ENCODE measurements at regions not wholly inside any gene's neighbourhood (a gene's known extent, or its start where the extent isn't known, plus 50 kb on each side); places are given as distances from the start of the nearest gene placed in this dataset.

DNA sequence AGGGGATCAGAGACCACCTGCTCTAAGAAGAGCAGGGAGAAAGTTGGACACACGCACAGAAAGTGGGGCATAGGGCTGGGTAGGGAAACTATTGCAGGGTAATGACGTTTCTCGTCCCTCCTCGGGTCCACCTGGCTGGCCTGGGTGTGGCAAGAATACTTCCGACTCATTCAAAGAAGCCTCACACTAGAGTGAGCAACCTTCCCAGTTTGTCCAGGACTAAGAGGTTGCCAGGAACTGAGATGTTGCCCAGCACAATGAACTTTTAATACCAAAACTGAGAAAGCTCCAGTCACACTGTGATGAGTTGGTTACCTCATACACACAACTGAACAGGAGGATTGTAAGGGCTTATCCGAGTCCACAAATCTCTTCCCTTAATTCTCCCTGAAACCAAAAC lies 74.5 kb upstream of the ADGRF1 start:
- intact Hi-C loops (cut with micrococcal nuclease; ENCODE audit: unreplicated experiment) = no loop called here
- TF ChIP-seq, protein P1, sequence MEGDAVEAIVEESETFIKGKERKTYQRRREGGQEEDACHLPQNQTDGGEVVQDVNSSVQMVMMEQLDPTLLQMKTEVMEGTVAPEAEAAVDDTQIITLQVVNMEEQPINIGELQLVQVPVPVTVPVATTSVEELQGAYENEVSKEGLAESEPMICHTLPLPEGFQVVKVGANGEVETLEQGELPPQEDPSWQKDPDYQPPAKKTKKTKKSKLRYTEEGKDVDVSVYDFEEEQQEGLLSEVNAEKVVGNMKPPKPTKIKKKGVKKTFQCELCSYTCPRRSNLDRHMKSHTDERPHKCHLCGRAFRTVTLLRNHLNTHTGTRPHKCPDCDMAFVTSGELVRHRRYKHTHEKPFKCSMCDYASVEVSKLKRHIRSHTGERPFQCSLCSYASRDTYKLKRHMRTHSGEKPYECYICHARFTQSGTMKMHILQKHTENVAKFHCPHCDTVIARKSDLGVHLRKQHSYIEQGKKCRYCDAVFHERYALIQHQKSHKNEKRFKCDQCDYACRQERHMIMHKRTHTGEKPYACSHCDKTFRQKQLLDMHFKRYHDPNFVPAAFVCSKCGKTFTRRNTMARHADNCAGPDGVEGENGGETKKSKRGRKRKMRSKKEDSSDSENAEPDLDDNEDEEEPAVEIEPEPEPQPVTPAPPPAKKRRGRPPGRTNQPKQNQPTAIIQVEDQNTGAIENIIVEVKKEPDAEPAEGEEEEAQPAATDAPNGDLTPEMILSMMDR (conservative IDR thresholded peaks at IDR 0.05; ENCODE audit: low read depth, low read length) = no peak
- no peak for TF ChIP-seq EZH2 (IDR thresholded peaks at IDR 0.05; ENCODE audit: borderline replicate concordance, low read depth, low read length, poor library complexity, severe bottlenecking)
- Histone ChIP-seq H3K4me3 (ENCODE audit: low read depth, low read length, poor library complexity, severe bottlenecking) (no peak overlapping the region), H3K36me3 (ENCODE audit: insufficient read depth, low read length, poor library complexity, severe bottlenecking) (no peaks in the 10 kb centered on the region), H3K27me3 (replicated peaks; ENCODE audit: insufficient read depth, low read depth, low read length, poor library complexity) (no peaks in the 10 kb centered on the region), H3K4me1 (ENCODE audit: insufficient read depth, low read length, poor library complexity, severe bottlenecking) (peaks cover 6% of the 10 kb centered on the region), H3K9me3 (ENCODE audit: low read depth, low read length, poor library complexity, severe bottlenecking) (no peaks in the 10 kb centered on the region), H3K27ac (ENCODE audit: low read depth, low read length, poor library complexity, severe bottlenecking) (no peak overlapping the region)
- DNase-seq (ENCODE audit: low spot score) = no peak
- ChIA-PET POLR2A (ENCODE audit: low non-redundant PET) (no interaction called here), CTCF (no interaction called here)
- no TSS peak for BruUV-seq (replicated peaks)

- DNase-seq (ENCODE audit: low spot score) = no peak
- Histone ChIP-seq H3K4me3 (ENCODE audit: low read depth, low read length, poor library complexity, severe bottlenecking) (no peak overlapping the region), H3K4me1 (ENCODE audit: insufficient read depth, low read length, poor library complexity, severe bottlenecking) (peaks cover 6% of the 10 kb centered on the region), H3K9me3 (ENCODE audit: low read depth, low read length, poor library complexity, severe bottlenecking) (no peaks in the 10 kb centered on the region), H3K27me3 (replicated peaks; ENCODE audit: insufficient read depth, low read depth, low read length, poor library complexity) (no peaks in the 10 kb centered on the region), H3K36me3 (ENCODE audit: insufficient read depth, low read length, poor library complexity, severe bottlenecking) (no peaks in the 10 kb centered on the region), H3K27ac (ENCODE audit: low read depth, low read length, poor library complexity, severe bottlenecking) (no peak overlapping the region)
- intact Hi-C loops (cut with micrococcal nuclease; ENCODE audit: unreplicated experiment) = no loop called here
- ChIA-PET POLR2A (ENCODE audit: low non-redundant PET) (no interaction called here), CTCF (no interaction called here)
- TF ChIP-seq, protein P1 (conservative IDR thresholded peaks at IDR 0.05; ENCODE audit: low read depth, low read length) = no peak
- BruUV-seq (replicated peaks) = no TSS peak
These were observed 74.0 kb upstream of the ADGRF1 start for GRCh38 chr6:47116086-47116485.

DNA sequence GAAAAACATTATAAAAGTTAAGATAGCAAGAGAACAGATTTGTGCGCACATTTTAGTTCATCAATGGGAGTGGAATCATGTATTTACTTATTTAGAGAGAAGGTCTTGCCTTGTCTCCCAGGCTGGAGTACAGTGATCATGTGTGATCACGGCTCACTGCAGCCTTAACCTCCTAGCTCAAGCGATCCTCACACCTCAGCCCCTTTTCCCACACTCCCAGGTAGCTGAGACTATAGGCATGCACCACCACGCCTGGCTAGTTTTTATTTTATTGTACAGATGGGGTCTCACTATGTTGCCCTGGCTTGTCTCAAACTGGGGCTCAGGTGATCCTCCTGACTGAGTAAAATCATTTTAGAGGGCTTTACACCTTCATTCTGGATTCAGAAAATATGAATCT lies 72.3 kb upstream of the ADGRF1 start:
- intact Hi-C loops (cut with micrococcal nuclease; ENCODE audit: unreplicated experiment) = no loop called here
- no TSS peak for BruUV-seq (replicated peaks)
- no peaks in the 10 kb centered on the region for H3K9me3 ChIP-seq (ENCODE audit: low read depth, low read length, poor library complexity, severe bottlenecking)
- ChIA-PET CTCF (no interaction called here), POLR2A (ENCODE audit: low non-redundant PET) (no interaction called here)
- H3K4me3 ChIP-seq (ENCODE audit: low read depth, low read length, poor library complexity, severe bottlenecking) = no peak overlapping the region
- H3K36me3 ChIP-seq (ENCODE audit: insufficient read depth, low read length, poor library complexity, severe bottlenecking) = no peaks in the 10 kb centered on the region
- TF ChIP-seq, protein P1 (conservative IDR thresholded peaks at IDR 0.05; ENCODE audit: low read depth, low read length) = no peak
- TF ChIP-seq EZH2 (IDR thresholded peaks at IDR 0.05; ENCODE audit: borderline replicate concordance, low read depth, low read length, poor library complexity, severe bottlenecking) = no peak
- H3K27me3 ChIP-seq (replicated peaks; ENCODE audit: insufficient read depth, low read depth, low read length, poor library complexity) = no peaks in the 10 kb centered on the region
- H3K4me1 ChIP-seq (ENCODE audit: insufficient read depth, low read length, poor library complexity, severe bottlenecking) = peaks cover 6% of the 10 kb centered on the region
- H3K27ac ChIP-seq (ENCODE audit: low read depth, low read length, poor library complexity, severe bottlenecking) = no peak overlapping the region
- DNase-seq (ENCODE audit: low spot score) = no peak

Measured in A673 (cell line).